ENCODE measurements at regions not wholly inside any gene's neighbourhood (a gene's known extent, or its start where the extent isn't known, plus 50 kb on each side); places are given as distances from the start of the nearest gene placed in this dataset.

DNA sequence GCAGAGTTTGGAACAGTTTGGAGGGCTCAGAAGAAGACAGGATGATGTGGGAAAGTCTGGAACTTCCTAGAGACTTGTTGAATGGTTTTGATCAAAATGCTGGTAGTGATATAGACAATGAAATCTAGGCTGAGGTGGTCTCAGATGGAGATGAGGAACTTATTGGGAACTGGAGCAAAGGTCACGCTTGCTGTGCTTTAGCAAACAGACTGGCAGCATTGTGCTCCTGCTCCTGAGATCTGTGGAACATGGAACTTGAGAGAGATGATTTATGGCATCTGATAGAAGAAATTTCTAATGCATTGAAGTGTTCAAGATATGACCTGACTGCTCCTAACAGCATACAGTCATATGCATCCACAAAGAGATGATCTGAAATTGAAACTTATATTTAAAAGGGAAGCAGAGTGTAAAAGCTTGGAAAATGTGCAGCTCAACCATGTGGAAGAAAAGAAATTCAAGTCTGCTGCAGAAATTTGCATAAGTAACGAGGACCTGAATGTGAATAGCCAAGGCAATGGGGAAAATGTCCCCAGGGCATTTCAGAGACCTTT lies 186.9 kb upstream of the PHYHIPL start:
- TF ChIP-seq POLR2A (IDR thresholded peaks at IDR 0.05) = no peak
- TF ChIP-seq, protein P1, sequence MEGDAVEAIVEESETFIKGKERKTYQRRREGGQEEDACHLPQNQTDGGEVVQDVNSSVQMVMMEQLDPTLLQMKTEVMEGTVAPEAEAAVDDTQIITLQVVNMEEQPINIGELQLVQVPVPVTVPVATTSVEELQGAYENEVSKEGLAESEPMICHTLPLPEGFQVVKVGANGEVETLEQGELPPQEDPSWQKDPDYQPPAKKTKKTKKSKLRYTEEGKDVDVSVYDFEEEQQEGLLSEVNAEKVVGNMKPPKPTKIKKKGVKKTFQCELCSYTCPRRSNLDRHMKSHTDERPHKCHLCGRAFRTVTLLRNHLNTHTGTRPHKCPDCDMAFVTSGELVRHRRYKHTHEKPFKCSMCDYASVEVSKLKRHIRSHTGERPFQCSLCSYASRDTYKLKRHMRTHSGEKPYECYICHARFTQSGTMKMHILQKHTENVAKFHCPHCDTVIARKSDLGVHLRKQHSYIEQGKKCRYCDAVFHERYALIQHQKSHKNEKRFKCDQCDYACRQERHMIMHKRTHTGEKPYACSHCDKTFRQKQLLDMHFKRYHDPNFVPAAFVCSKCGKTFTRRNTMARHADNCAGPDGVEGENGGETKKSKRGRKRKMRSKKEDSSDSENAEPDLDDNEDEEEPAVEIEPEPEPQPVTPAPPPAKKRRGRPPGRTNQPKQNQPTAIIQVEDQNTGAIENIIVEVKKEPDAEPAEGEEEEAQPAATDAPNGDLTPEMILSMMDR (IDR thresholded peaks at IDR 0.05) = no peak
